Lung (tissue), 11 donors: ENCODE measurements at regions not wholly inside any gene's neighbourhood (a gene's known extent, or its start where the extent isn't known, plus 50 kb on each side); places are given as distances from the start of the nearest gene placed in this dataset.

Experiments used
- ATAC-seq: fragments of 200-7000 bp; cut with Tn5 transposase; one replicate; pipeline ENCODE4 v1.9.1; 2020; ENCODE audit warnings: moderate number of reproducible peaks; ENCODE audit not compliant: insufficient read depth, low FRiP score
- DNase-seq, 3 donors: peaks; one replicate each; pipeline ENCODE4 v3.0.0-alpha.2; 2013 to 2017
- H3K27ac ChIP-seq, 2 donors: one replicate each; pipeline ENCODE4 v1.5.1; 2013; ENCODE audit warnings: mild to moderate bottlenecking in 2 of 2, moderate library complexity in 2 of 2, control low read depth in 1 of 2, inconsistent platforms in 1 of 2, low read depth in 1 of 2, low read length in 1 of 2
- H3K27me3 ChIP-seq, 3 donors: one replicate each; pipeline ENCODE4 v1.5.1; 2013; ENCODE audit warnings: low read length in 2 of 3; ENCODE audit not compliant: control insufficient read depth in 3 of 3, insufficient read depth in 3 of 3
- H3K36me3 ChIP-seq, 4 donors: one replicate each; pipeline ENCODE4 v1.5.1; 2013; ENCODE audit warnings: low read length in 4 of 4, mild to moderate bottlenecking in 1 of 4, moderate library complexity in 1 of 4; ENCODE audit not compliant: control insufficient read depth in 4 of 4, insufficient read depth in 4 of 4
- H3K4me1 ChIP-seq, 5 donors: one replicate each; pipeline ENCODE4 v1.5.1; 2013; ENCODE audit warnings: low read length in 5 of 5, mild to moderate bottlenecking in 2 of 5, moderate library complexity in 1 of 5; ENCODE audit not compliant: control insufficient read depth in 5 of 5, insufficient read depth in 5 of 5
- H3K4me3 ChIP-seq: one replicate; pipeline ENCODE4 v1.5.1; 2013; ENCODE audit warnings: mild to moderate bottlenecking, control low read depth, moderate library complexity
- H3K9ac ChIP-seq, 2 donors: one replicate each; pipeline ENCODE4 v1.5.1; 2013; ENCODE audit warnings: low read length in 2 of 2, control low read depth in 1 of 2; ENCODE audit not compliant: insufficient read depth in 1 of 2
- H3K9me3 ChIP-seq, 4 donors: one replicate each; pipeline ENCODE4 v1.5.1; 2013; ENCODE audit warnings: low read length in 3 of 4, mild to moderate bottlenecking in 1 of 4, moderate library complexity in 1 of 4; ENCODE audit not compliant: control insufficient read depth in 4 of 4, insufficient read depth in 3 of 4
- WGBS, 2 donors: extraction: QIAGEN DNeasy Blood & Tissue Kit; methylation state at CpG; one replicate each; pipeline ENCODE4 v1.1.7; 2013; 5-methylcytosine and 5-hydroxymethylcytosine counted together
- TF ChIP-seq, protein P1 (sequence below): IDR thresholded peaks from 2 replicates; pipeline ENCODE4 v1.5.1; 2012; ENCODE audit warnings: mild to moderate bottlenecking; ENCODE audit errors: control extremely low read depth, extremely low read depth
- donor health status: control.
- donor health status: control.
- donor health status: Bipolar disorder and iron deficiency.
- donor health status: healthy.
- donor health status: DM: yes; HTN: yes; CAD: no.

DNA sequence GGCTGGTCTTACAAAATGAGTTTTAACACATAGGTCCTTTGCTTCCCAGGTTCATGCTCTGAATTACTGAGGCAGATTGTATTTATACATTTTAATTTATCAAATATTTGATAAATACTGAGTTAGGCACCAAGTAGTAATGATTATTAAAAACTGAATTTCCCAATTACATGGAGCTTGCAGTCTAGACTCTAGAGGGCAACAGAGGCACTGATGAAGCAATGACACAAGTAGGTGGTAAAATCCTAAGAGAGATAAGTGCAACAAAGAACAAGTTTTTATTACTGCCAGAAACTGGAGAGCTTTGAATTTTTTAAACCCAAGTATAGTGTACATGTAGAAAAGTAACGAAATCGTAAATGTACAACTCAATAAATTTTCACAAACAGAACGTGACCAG lies 406.2 kb upstream of the RARB start:
- Histone ChIP-seq H3K4me3 (no peak overlapping the region), H3K27me3 (no peaks in the 10 kb centered on the region), H3K4me1 (no peaks in the 10 kb centered on the region), H3K9me3 (no peaks in the 10 kb centered on the region), H3K9ac (no peak overlapping the region), H3K36me3 (no peaks in the 10 kb centered on the region), H3K27ac (no peak overlapping the region)
- ATAC-seq (no peak), DNase-seq (peak in 2 of 3 donors; percentile 55 to 63)
- TF ChIP-seq, protein P1, sequence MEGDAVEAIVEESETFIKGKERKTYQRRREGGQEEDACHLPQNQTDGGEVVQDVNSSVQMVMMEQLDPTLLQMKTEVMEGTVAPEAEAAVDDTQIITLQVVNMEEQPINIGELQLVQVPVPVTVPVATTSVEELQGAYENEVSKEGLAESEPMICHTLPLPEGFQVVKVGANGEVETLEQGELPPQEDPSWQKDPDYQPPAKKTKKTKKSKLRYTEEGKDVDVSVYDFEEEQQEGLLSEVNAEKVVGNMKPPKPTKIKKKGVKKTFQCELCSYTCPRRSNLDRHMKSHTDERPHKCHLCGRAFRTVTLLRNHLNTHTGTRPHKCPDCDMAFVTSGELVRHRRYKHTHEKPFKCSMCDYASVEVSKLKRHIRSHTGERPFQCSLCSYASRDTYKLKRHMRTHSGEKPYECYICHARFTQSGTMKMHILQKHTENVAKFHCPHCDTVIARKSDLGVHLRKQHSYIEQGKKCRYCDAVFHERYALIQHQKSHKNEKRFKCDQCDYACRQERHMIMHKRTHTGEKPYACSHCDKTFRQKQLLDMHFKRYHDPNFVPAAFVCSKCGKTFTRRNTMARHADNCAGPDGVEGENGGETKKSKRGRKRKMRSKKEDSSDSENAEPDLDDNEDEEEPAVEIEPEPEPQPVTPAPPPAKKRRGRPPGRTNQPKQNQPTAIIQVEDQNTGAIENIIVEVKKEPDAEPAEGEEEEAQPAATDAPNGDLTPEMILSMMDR: peak; percentile 0
- WGBS, 2 donors: 65 to 82% methylated on average over 3 of the region's 3 CpGs

DNA sequence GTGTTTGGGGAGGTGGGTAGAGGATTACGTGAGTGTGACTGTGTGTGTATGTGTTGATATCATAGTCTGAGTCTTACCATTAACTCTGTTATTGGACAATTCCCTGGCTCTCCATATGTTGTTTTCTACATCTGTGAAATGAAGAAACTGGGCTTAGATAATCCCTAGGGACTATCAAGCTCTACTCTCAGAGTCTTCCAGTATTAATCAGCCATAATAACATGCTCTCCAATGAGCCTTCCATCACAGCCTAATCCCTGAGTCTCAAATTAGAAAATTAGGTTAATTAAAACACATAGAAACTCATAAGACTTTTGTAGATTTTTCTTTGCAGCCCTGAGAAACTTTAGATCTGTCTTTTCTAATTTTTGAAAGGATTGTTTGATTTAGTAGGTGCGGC lies 404.2 kb upstream of the RARB start:
- H3K27ac ChIP-seq: no peak overlapping the region
- H3K36me3 ChIP-seq: no peaks in the 10 kb centered on the region
- H3K9ac ChIP-seq: no peak overlapping the region
- no peak overlapping the region for H3K4me3 ChIP-seq
- no peaks in the 10 kb centered on the region for H3K27me3 ChIP-seq
- TF ChIP-seq, protein P1: no peak
- DNase-seq: no peak
- no peak for ATAC-seq
- no peaks in the 10 kb centered on the region for H3K9me3 ChIP-seq
- WGBS, 2 donors: 94% methylated on average over 2 of the region's 2 CpGs
- peaks cover 0 to 4% (median 0%) of the 10 kb centered on the region in 5 donors for H3K4me1 ChIP-seq

DNA sequence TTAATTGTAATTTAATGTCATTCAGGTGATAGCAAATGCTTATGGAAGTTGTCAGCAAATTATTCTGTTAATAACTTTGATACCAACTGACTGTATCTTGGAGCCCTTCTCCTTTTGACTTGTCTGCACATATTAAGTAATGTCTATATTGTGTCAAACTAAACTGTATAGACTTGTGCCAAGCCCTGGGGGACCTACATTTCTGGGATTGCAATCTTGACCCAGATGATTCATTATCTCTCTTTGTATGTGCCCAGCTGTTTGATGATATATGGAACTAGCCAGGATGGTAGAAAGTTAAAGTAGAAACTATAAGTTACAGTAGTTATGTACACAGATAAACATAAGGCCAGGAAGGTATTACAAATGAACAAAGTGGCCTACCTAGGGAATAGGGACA lies 402.8 kb upstream of the RARB start:
- no peaks in the 10 kb centered on the region for H3K36me3 ChIP-seq
- no peaks in the 10 kb centered on the region for H3K9me3 ChIP-seq
- ATAC-seq: no peak
- H3K27me3 ChIP-seq: no peaks in the 10 kb centered on the region
- H3K4me3 ChIP-seq: no peak overlapping the region
- peaks cover 0 to 4% (median 0%) of the 10 kb centered on the region in 5 donors for H3K4me1 ChIP-seq
- TF ChIP-seq, protein P1: no peak
- DNase-seq: peak in 1 of 3 donors; percentile 33
- no peak overlapping the region for H3K9ac ChIP-seq
- H3K27ac ChIP-seq: no peak overlapping the region

DNA sequence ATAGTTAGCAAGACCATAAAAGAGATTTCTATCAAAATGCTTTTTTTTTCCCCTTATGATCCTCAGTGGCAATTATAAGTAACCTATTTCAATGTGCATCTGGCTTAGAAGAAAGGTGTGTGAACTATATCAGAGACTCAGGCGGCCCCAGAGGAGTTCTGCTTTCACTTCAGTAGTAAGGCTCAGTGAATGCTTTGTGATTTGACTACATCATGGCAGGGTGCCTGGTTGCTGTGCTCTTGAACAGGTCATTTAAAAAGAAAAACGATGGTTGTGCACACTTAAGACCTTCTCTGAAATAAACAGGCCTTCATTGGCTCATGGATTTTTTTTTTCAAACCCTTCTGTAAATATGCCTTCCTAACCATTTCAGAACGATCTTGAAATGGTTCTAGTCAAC lies 400.4 kb upstream of the RARB start:
- Histone ChIP-seq H3K4me3 (no peak overlapping the region), H3K36me3 (no peaks in the 10 kb centered on the region), H3K9ac (no peak overlapping the region), H3K4me1 (peaks cover 0 to 8% (median 4%) of the 10 kb centered on the region in 5 donors), H3K27me3 (no peaks in the 10 kb centered on the region), H3K9me3 (no peaks in the 10 kb centered on the region), H3K27ac (no peak overlapping the region)
- DNase-seq (peak in 2 of 3 donors; percentile 45 to 65), ATAC-seq (no peak)
- WGBS, 2 donors: 45 to 55% methylated on average over 3 of the region's 3 CpGs
- TF ChIP-seq, protein P1: no peak
